Smooth muscle cell (in vitro differentiated cells): ENCODE measurements at regions not wholly inside any gene's neighbourhood (a gene's known extent, or its start where the extent isn't known, plus 50 kb on each side); places are given as distances from the start of the nearest gene placed in this dataset.
"Not testable (repeated sequence)": the region's sequence is repeated elsewhere in the genome, so short reads cannot be mapped to it uniquely, and the experiment has no call there.

Experiments used
- DNase-seq: peaks from one replicate; lab custom pipeline; 2025; ENCODE audit not compliant: unreplicated experiment; lab: John Stamatoyannopoulos, UW
- H2AFZ ChIP-seq: fragments of 200-600 bp; sonication (generic); 2 replicates; pipeline ENCODE4 v1.6.0; 2016; ENCODE audit warnings: antibody characterized with exemption, low read depth, mild to moderate bottlenecking
- H3F3A ChIP-seq: fragments of 200-600 bp; sonication (generic); 2 replicates; pipeline ENCODE4 v1.6.0; 2017; ENCODE audit warnings: antibody characterized with exemption, low read depth
- H3K27ac ChIP-seq: fragments of 200-600 bp; sonication (generic); 2 replicates; pipeline ENCODE4 v1.5.1; 2016; ENCODE audit warnings: low read depth, mild to moderate bottlenecking
- H3K27me3 ChIP-seq: fragments of 200-600 bp; sonication (generic); 2 replicates; pipeline ENCODE4 v1.6.1; 2016; ENCODE audit warnings: low read depth, mild to moderate bottlenecking
- H3K36me3 ChIP-seq: fragments of 200-600 bp; sonication (generic); 2 replicates; pipeline ENCODE4 v1.5.1; 2016; ENCODE audit warnings: low read depth
- H3K4me1 ChIP-seq: fragments of 200-600 bp; sonication (generic); 2 replicates; pipeline ENCODE4 v1.5.1; 2016; ENCODE audit warnings: low read depth
- H3K4me2 ChIP-seq: fragments of 200-600 bp; sonication (generic); 2 replicates; pipeline ENCODE4 v1.6.0; 2016; ENCODE audit warnings: mild to moderate bottlenecking
- H3K4me3 ChIP-seq: fragments of 200-600 bp; sonication (generic); 2 replicates; pipeline ENCODE4 v1.5.1; 2016; ENCODE audit warnings: mild to moderate bottlenecking
- H3K79me2 ChIP-seq: fragments of 200-600 bp; sonication (generic); 2 replicates; pipeline ENCODE4 v1.6.0; 2016; ENCODE audit warnings: low read depth, mild to moderate bottlenecking
- H3K9ac ChIP-seq: fragments of 200-600 bp; sonication (generic); 2 replicates; pipeline ENCODE4 v1.6.0; 2016; ENCODE audit warnings: low read depth
- H3K9me3 ChIP-seq: fragments of 200-600 bp; sonication (generic); replicated peaks from 2 replicates; pipeline ENCODE4 v1.5.1; 2016; ENCODE audit warnings: low read depth
- H4K20me1 ChIP-seq: fragments of 200-600 bp; sonication (generic); 2 replicates; pipeline ENCODE4 v1.6.0; 2016; ENCODE audit warnings: low read depth
- WGBS: methylation state at CpG from one replicate; pipeline ENCODE4 v1.1.7; 2016; ENCODE audit warnings: low lambda C conversion rate; 5-methylcytosine and 5-hydroxymethylcytosine counted together
- TF ChIP-seq, protein P1 (sequence below): fragments of 200-600 bp; sonication (generic); IDR thresholded peaks from 2 replicates; pipeline ENCODE4 v1.5.1; 2017; ENCODE audit warnings: borderline replicate concordance, mild to moderate bottlenecking, antibody characterized with exemption; ENCODE audit not compliant: insufficient read depth, poor library complexity, severe bottlenecking

GRCh38 chr21:6363591-6363990 lies 4157.8 kb upstream of the TPTE start:
- H3K27ac ChIP-seq, H3K4me2 ChIP-seq, H3K4me3 ChIP-seq, H3F3A ChIP-seq, H3K36me3 ChIP-seq, H3K79me2 ChIP-seq, H3K27me3 ChIP-seq, H3K9ac ChIP-seq, H4K20me1 ChIP-seq, H3K9me3 ChIP-seq, DNase-seq, H3K4me1 ChIP-seq, H2AFZ ChIP-seq: not testable (repeated sequence)
- no CpG with 5 or more reads among the region's 1 CpG for WGBS

GRCh38 chr21:6368824-6369223 lies 4152.6 kb upstream of the TPTE start:
- not testable (repeated sequence) for H4K20me1 ChIP-seq, H3K4me2 ChIP-seq, H3K4me1 ChIP-seq, H3K36me3 ChIP-seq, H3K79me2 ChIP-seq, H3K9ac ChIP-seq, H2AFZ ChIP-seq, DNase-seq, H3K27me3 ChIP-seq, H3K9me3 ChIP-seq, H3K4me3 ChIP-seq, H3K27ac ChIP-seq, H3F3A ChIP-seq
- 12% methylated on average over 7 of the region's 7 CpGs for WGBS

GRCh38 chr21:6373253-6373652 lies 4148.1 kb upstream of the TPTE start:
- H3F3A ChIP-seq, H3K79me2 ChIP-seq, H3K4me3 ChIP-seq, H4K20me1 ChIP-seq, H3K4me2 ChIP-seq, H3K9me3 ChIP-seq, DNase-seq, H2AFZ ChIP-seq, H3K27me3 ChIP-seq, H3K4me1 ChIP-seq, H3K27ac ChIP-seq, H3K36me3 ChIP-seq, H3K9ac ChIP-seq: not testable (repeated sequence)
- 30% methylated on average over 2 of the region's 3 CpGs for WGBS

- not testable (repeated sequence) for DNase-seq, H3K79me2 ChIP-seq, H3F3A ChIP-seq, H2AFZ ChIP-seq, H4K20me1 ChIP-seq, H3K4me1 ChIP-seq, H3K36me3 ChIP-seq, H3K9ac ChIP-seq, H3K9me3 ChIP-seq, H3K4me3 ChIP-seq, H3K4me2 ChIP-seq, H3K27me3 ChIP-seq, H3K27ac ChIP-seq
- WGBS: 27% methylated on average over 12 of the region's 12 CpGs
- TF ChIP-seq, protein P1, sequence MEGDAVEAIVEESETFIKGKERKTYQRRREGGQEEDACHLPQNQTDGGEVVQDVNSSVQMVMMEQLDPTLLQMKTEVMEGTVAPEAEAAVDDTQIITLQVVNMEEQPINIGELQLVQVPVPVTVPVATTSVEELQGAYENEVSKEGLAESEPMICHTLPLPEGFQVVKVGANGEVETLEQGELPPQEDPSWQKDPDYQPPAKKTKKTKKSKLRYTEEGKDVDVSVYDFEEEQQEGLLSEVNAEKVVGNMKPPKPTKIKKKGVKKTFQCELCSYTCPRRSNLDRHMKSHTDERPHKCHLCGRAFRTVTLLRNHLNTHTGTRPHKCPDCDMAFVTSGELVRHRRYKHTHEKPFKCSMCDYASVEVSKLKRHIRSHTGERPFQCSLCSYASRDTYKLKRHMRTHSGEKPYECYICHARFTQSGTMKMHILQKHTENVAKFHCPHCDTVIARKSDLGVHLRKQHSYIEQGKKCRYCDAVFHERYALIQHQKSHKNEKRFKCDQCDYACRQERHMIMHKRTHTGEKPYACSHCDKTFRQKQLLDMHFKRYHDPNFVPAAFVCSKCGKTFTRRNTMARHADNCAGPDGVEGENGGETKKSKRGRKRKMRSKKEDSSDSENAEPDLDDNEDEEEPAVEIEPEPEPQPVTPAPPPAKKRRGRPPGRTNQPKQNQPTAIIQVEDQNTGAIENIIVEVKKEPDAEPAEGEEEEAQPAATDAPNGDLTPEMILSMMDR: peak; percentile 31
These were observed 4147.2 kb upstream of the TPTE start for GRCh38 chr21:6374232-6374631.

- H3K27me3 ChIP-seq, H4K20me1 ChIP-seq, H3K9ac ChIP-seq, H2AFZ ChIP-seq, H3K4me1 ChIP-seq, H3K27ac ChIP-seq, H3F3A ChIP-seq, H3K9me3 ChIP-seq, H3K79me2 ChIP-seq, H3K4me2 ChIP-seq, H3K4me3 ChIP-seq, H3K36me3 ChIP-seq, DNase-seq: not testable (repeated sequence)
- WGBS: 65% methylated on average over 4 of the region's 4 CpGs
These were observed 4146.5 kb upstream of the TPTE start for GRCh38 chr21:6374926-6375325.

- H3K4me3 ChIP-seq, H3K79me2 ChIP-seq, H3K4me2 ChIP-seq, DNase-seq, H2AFZ ChIP-seq, H3K27ac ChIP-seq, H3K9ac ChIP-seq, H3K9me3 ChIP-seq, H4K20me1 ChIP-seq, H3K36me3 ChIP-seq, H3F3A ChIP-seq, H3K4me1 ChIP-seq, H3K27me3 ChIP-seq: not testable (repeated sequence)
- WGBS: 58% methylated on average over 5 of the region's 5 CpGs
These were observed 4145.6 kb upstream of the TPTE start for GRCh38 chr21:6375776-6376175.

- H3F3A ChIP-seq, H3K4me2 ChIP-seq, H3K79me2 ChIP-seq, DNase-seq, H3K27me3 ChIP-seq, H3K4me1 ChIP-seq, H3K4me3 ChIP-seq, H3K9me3 ChIP-seq, H3K36me3 ChIP-seq, H2AFZ ChIP-seq, H3K27ac ChIP-seq, H4K20me1 ChIP-seq, H3K9ac ChIP-seq: not testable (repeated sequence)
- WGBS: 58% methylated on average over 9 of the region's 9 CpGs
These were observed 4144.9 kb upstream of the TPTE start for GRCh38 chr21:6376321-6377070.
